Lung (tissue), 12 donors: ENCODE measurements at regions not wholly inside any gene's neighbourhood (a gene's known extent, or its start where the extent isn't known, plus 50 kb on each side); places are given as distances from the start of the nearest gene placed in this dataset. TPM values are rescaled to one million over a fixed set of nuclear protein-coding genes. Genes with fewer than 3 reads are reported as not detected.

Experiments
- ATAC-seq: fragments of 200-7000 bp; cut with Tn5 transposase; one replicate; pipeline ENCODE4 v1.9.1; 2020; ENCODE audit warnings: moderate number of reproducible peaks; ENCODE audit not compliant: insufficient read depth, low FRiP score
- DNase-seq, 3 donors: peaks; one replicate each; pipeline ENCODE4 v3.0.0-alpha.2; 2013 to 2017
- H3K27ac ChIP-seq, 2 donors: one replicate each; pipeline ENCODE4 v1.5.1; 2013; ENCODE audit warnings: mild to moderate bottlenecking in 2 of 2, moderate library complexity in 2 of 2, control low read depth in 1 of 2, inconsistent platforms in 1 of 2, low read depth in 1 of 2, low read length in 1 of 2
- H3K27me3 ChIP-seq, 3 donors: one replicate each; pipeline ENCODE4 v1.5.1; 2013; ENCODE audit warnings: low read length in 2 of 3; ENCODE audit not compliant: control insufficient read depth in 3 of 3, insufficient read depth in 3 of 3
- H3K36me3 ChIP-seq, 4 donors: one replicate each; pipeline ENCODE4 v1.5.1; 2013; ENCODE audit warnings: low read length in 4 of 4, mild to moderate bottlenecking in 1 of 4, moderate library complexity in 1 of 4; ENCODE audit not compliant: control insufficient read depth in 4 of 4, insufficient read depth in 4 of 4
- H3K4me1 ChIP-seq, 5 donors: one replicate each; pipeline ENCODE4 v1.5.1; 2013; ENCODE audit warnings: low read length in 5 of 5, mild to moderate bottlenecking in 2 of 5, moderate library complexity in 1 of 5; ENCODE audit not compliant: control insufficient read depth in 5 of 5, insufficient read depth in 5 of 5
- H3K4me3 ChIP-seq: one replicate; pipeline ENCODE4 v1.5.1; 2013; ENCODE audit warnings: mild to moderate bottlenecking, control low read depth, moderate library complexity
- H3K9ac ChIP-seq, 2 donors: one replicate each; pipeline ENCODE4 v1.5.1; 2013; ENCODE audit warnings: low read length in 2 of 2, control low read depth in 1 of 2; ENCODE audit not compliant: insufficient read depth in 1 of 2
- H3K9me3 ChIP-seq, 4 donors: one replicate each; pipeline ENCODE4 v1.5.1; 2013; ENCODE audit warnings: low read length in 3 of 4, mild to moderate bottlenecking in 1 of 4, moderate library complexity in 1 of 4; ENCODE audit not compliant: control insufficient read depth in 4 of 4, insufficient read depth in 3 of 4
- WGBS, 2 donors: extraction: QIAGEN DNeasy Blood & Tissue Kit; methylation state at CpG; one replicate each; pipeline ENCODE4 v1.1.7; 2013; 5-methylcytosine and 5-hydroxymethylcytosine counted together
- small RNA-seq: library from RNA; depleted of rRNA; stranded (forward); fragments of <200 nt; gene quantifications from one replicate; pipeline ENCODE3, GENCODE V24; 2014; ENCODE audit warnings: low replicate concordance
- TF ChIP-seq, protein P1 (sequence below): IDR thresholded peaks from 2 replicates; pipeline ENCODE4 v1.5.1; 2012; ENCODE audit warnings: mild to moderate bottlenecking; ENCODE audit errors: control extremely low read depth, extremely low read depth
- donor health status: control.
- donor health status: control.
- donor health status: Bipolar disorder and iron deficiency.
- donor health status: healthy.
- donor health status: DM: yes; HTN: yes; CAD: no.

DNA sequence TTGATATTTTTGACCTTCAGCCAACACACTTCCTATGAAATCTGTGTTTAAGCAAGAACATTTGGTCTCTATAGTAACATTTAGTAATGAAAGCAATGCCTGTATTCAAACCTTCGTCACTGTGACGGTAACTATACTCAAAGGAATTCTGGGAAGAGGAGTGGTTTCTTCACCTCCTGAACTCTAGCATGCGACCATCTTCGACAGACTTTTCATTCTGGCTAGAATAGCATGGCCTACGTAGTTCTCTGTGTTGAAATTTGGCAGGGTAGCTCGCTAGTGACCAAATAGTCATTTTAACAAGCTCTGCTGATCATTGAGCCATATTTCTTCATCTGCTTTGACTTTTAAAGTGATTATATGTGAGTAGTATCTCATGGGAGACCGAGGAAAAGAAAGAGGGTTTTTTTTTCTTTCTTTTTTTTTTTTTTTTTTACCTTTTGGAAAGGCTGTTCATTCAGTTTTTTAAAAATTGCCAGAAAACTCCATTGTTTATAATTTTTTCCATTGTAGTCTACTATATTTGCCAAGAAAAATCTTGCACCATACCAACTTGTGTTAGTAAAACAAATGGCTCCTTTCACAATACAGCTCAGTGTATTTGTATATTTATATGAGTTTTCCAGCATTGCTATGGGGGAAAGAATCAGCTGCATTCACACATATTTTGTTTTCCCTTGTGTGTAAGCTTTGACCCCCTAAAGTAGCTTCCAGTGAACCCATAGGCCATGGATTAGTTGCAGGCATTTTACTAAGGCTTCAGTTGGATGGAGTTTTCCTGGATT is 166.8 kb downstream of the NNT start:
- ATAC-seq (no peak), DNase-seq (peak; percentile 78 to 98 (median 96))
- H3K27me3 ChIP-seq, result no peaks in the 10 kb centered on the region
- H3K4me1 ChIP-seq, result peaks cover 0 to 51% (median 5%) of the 10 kb centered on the region in 5 donors
- H3K9ac ChIP-seq, result peak overlapping the region in 1 of 2 donors; percentile 51
- no peak overlapping the region for H3K27ac ChIP-seq
- no peak overlapping the region for H3K4me3 ChIP-seq
- no peaks in the 10 kb centered on the region for H3K36me3 ChIP-seq
- 63 to 66% methylated on average over 7 of the region's 7 CpGs for WGBS, 2 donors
- no peaks in the 10 kb centered on the region for H3K9me3 ChIP-seq
- TF ChIP-seq, protein P1, sequence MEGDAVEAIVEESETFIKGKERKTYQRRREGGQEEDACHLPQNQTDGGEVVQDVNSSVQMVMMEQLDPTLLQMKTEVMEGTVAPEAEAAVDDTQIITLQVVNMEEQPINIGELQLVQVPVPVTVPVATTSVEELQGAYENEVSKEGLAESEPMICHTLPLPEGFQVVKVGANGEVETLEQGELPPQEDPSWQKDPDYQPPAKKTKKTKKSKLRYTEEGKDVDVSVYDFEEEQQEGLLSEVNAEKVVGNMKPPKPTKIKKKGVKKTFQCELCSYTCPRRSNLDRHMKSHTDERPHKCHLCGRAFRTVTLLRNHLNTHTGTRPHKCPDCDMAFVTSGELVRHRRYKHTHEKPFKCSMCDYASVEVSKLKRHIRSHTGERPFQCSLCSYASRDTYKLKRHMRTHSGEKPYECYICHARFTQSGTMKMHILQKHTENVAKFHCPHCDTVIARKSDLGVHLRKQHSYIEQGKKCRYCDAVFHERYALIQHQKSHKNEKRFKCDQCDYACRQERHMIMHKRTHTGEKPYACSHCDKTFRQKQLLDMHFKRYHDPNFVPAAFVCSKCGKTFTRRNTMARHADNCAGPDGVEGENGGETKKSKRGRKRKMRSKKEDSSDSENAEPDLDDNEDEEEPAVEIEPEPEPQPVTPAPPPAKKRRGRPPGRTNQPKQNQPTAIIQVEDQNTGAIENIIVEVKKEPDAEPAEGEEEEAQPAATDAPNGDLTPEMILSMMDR, result no peak

Small RNA genes lying in the stretch of these regions (small RNA-seq; reads per million reads assigned to genes)
- not detected for gene RNU6-381P
